C4-2B (cell line): ENCODE measurements at regions not wholly inside any gene's neighbourhood (a gene's known extent, or its start where the extent isn't known, plus 50 kb on each side); places are given as distances from the start of the nearest gene placed in this dataset.
"Not testable (repeated sequence)": the region's sequence is repeated elsewhere in the genome, so short reads cannot be mapped to it uniquely, and the experiment has no call there.

Experiments used
- H3K27ac ChIP-seq: fragments of 450-650 bp; 2 replicates; pipeline ENCODE4 v1.5.1; 2017
- CTCF ChIP-seq: fragments of 450-650 bp; conservative IDR thresholded peaks from 2 replicates; pipeline ENCODE4 v1.5.1; 2017; ENCODE audit warnings: mild to moderate bottlenecking
- ZFX ChIP-seq: fragments of 450-650 bp; IDR thresholded peaks from 2 replicates; pipeline ENCODE4 v1.6.1; 2017

- no peak overlapping the region for H3K27ac ChIP-seq
- TF ChIP-seq CTCF (no peak), ZFX (no peak)
Measured at GRCh38 chr11:83367745-83368144, 81.6 kb upstream of the CCDC90B start.

- TF ChIP-seq ZFX (no peak), CTCF (no peak)
- no peak overlapping the region for H3K27ac ChIP-seq
Measured at GRCh38 chr11:83364500-83365045, 78.4 kb upstream of the CCDC90B start.

GRCh38 chr11:83363312-83363711 lies 77.1 kb upstream of the CCDC90B start:
- no peak overlapping the region for H3K27ac ChIP-seq
- TF ChIP-seq CTCF: no peak
- no peak for TF ChIP-seq ZFX

- TF ChIP-seq CTCF: no peak
- TF ChIP-seq ZFX: no peak
- peak overlapping the region; percentile 9; the same call in 1 of the 2 replicates for H3K27ac ChIP-seq
Measured at GRCh38 chr11:83361831-83362230, 75.7 kb upstream of the CCDC90B start.

- H3K27ac ChIP-seq: no peak overlapping the region
- TF ChIP-seq ZFX: no peak
- no peak for TF ChIP-seq CTCF
Measured at GRCh38 chr11:83355391-83355790, 69.2 kb upstream of the CCDC90B start.

GRCh38 chr11:83350187-83350586 lies 64.0 kb upstream of the CCDC90B start:
- H3K27ac ChIP-seq: no peak overlapping the region
- TF ChIP-seq ZFX: no peak
- no peak for TF ChIP-seq CTCF

- TF ChIP-seq CTCF (no peak), ZFX (no peak)
- no peak overlapping the region for H3K27ac ChIP-seq
Measured at GRCh38 chr11:83349296-83349695, 63.1 kb upstream of the CCDC90B start.

GRCh38 chr11:83346706-83347105 lies 60.5 kb upstream of the CCDC90B start:
- not testable (repeated sequence) for H3K27ac ChIP-seq

- not testable (repeated sequence) for H3K27ac ChIP-seq
Measured at GRCh38 chr11:83344521-83344920, 58.4 kb upstream of the CCDC90B start.
